SK-N-SH (cell line): ENCODE measurements at regions not wholly inside any gene's neighbourhood (a gene's known extent, or its start where the extent isn't known, plus 50 kb on each side); places are given as distances from the start of the nearest gene placed in this dataset.

Experiments used
- CTCF ChIA-PET: fragments of 300-600, 350-600 bp; formaldehyde crosslinking; extraction: SDS; loops from one replicate; lab custom pipeline; 2021; lab: Yijun Ruan, JAX
- POLR2A ChIA-PET: fragments of 350-600 bp; sonication (Branson Sonifier 250); formaldehyde crosslinking; extraction: SDS; loops from one replicate; lab custom pipeline; 2020; ENCODE audit warnings: antibody characterized with exemption, inconsistent platforms; lab: Yijun Ruan, JAX
- DNase-seq: peaks from one replicate; pipeline ENCODE4 v3.0.0; 2012
- H2AFZ ChIP-seq: fragments of 200-600 bp; sonication (generic); 2 replicates; pipeline ENCODE4 v1.8.1; 2016; ENCODE audit warnings: antibody characterized with exemption, mild to moderate bottlenecking, low read depth
- H3F3A ChIP-seq: fragments of 200-600 bp; sonication (generic); replicated peaks from 2 replicates; pipeline ENCODE3; 2016; ENCODE audit warnings: antibody characterized with exemption, mild to moderate bottlenecking; ENCODE audit not compliant: insufficient read depth
- H3K27ac ChIP-seq, 2 experiments: fragments of 200-500 bp in 1 of 2; fragments of 200-600 bp in 1 of 2; sonication (Bioruptor generic) in 1 of 2; sonication (generic), shearing (Covaris generic) in 1 of 2; 2 replicates each; pipeline versions ENCODE4 v1.5.1 to v1.6.1; 2014 to 2016; ENCODE audit warnings: low read depth in 2 of 2, inconsistent platforms in 1 of 2, low read length in 1 of 2, mild to moderate bottlenecking in 1 of 2, mixed read lengths in 1 of 2
- H3K27me3 ChIP-seq: fragments of 200-600 bp; sonication (generic), shearing (Covaris generic); 2 replicates; pipeline ENCODE4 v1.6.1; 2016; ENCODE audit warnings: mixed run types; ENCODE audit not compliant: insufficient read depth
- H3K36me3 ChIP-seq, 2 experiments: fragments of 200-500 bp in 1 of 2; fragments of 200-600 bp in 1 of 2; sonication (Bioruptor generic) in 1 of 2; sonication (generic) in 1 of 2; replicated peaks in 1 of 2; 2 replicates each; pipeline versions ENCODE3 to v1.5.1; 2014 to 2016; ENCODE audit warnings: low read length in 1 of 2, mild to moderate bottlenecking in 1 of 2; ENCODE audit not compliant: insufficient read depth in 2 of 2, control insufficient read depth in 1 of 2
- H3K4me1 ChIP-seq, 2 experiments: fragments of 200-500 bp in 1 of 2; fragments of 200-600 bp in 1 of 2; sonication (Bioruptor generic) in 1 of 2; sonication (generic), shearing (Covaris generic) in 1 of 2; 2 replicates each; pipeline versions ENCODE4 v1.5.1 to v1.6.1; 2014 to 2016; ENCODE audit warnings: low read depth in 1 of 2, low read length in 1 of 2, mixed run types in 1 of 2; ENCODE audit not compliant: insufficient read depth in 2 of 2, control insufficient read depth in 1 of 2
- H3K4me2 ChIP-seq: fragments of 200-600 bp; sonication (generic), shearing (Covaris generic); 2 replicates; pipeline ENCODE4 v1.6.1; 2017; ENCODE audit warnings: mixed run types
- H3K4me3 ChIP-seq, 2 experiments: fragments of 200-500 bp in 1 of 2; fragments of 200-600 bp in 1 of 2; sonication (Bioruptor generic) in 1 of 2; sonication (generic), shearing (Covaris generic) in 1 of 2; 2 replicates each; pipeline versions ENCODE4 v1.5.1 to v1.8.1; 2014 to 2016; ENCODE audit warnings: low read depth in 2 of 2, inconsistent platforms in 1 of 2, low read length in 1 of 2, mild to moderate bottlenecking in 1 of 2, mixed read lengths in 1 of 2, moderate library complexity in 1 of 2
- H3K79me2 ChIP-seq: fragments of 200-600 bp; sonication (generic); 2 replicates; pipeline ENCODE4 v1.8.1; 2017; ENCODE audit warnings: mild to moderate bottlenecking; ENCODE audit not compliant: insufficient read depth
- H3K9ac ChIP-seq: fragments of 200-600 bp; sonication (generic); 2 replicates; pipeline ENCODE4 v1.6.1; 2017; ENCODE audit warnings: mixed run types
- H3K9me2 ChIP-seq: fragments of 200-600 bp; sonication (generic); 2 replicates; pipeline ENCODE4 v1.6.1; 2017; ENCODE audit warnings: mixed run types
- H3K9me3 ChIP-seq: fragments of 200-600 bp; sonication (generic); 2 replicates; pipeline ENCODE4 v1.6.1; 2017; ENCODE audit warnings: mixed run types, mild to moderate bottlenecking, moderate library complexity
- H4K20me1 ChIP-seq: fragments of 200-600 bp; sonication (generic); 2 replicates; pipeline ENCODE4 v1.6.1; 2017; ENCODE audit warnings: mild to moderate bottlenecking, mixed run types; ENCODE audit not compliant: insufficient read depth
- CHD2 ChIP-seq: fragments of 150-350 bp; IDR thresholded peaks from 2 replicates; pipeline ENCODE4 v1.6.1; 2018; ENCODE audit warnings: low read length; ENCODE audit not compliant: partially characterized antibody
- ELF1 ChIP-seq: IDR thresholded peaks from 2 replicates; pipeline ENCODE4 v1.4.0; 2012
- EP300 ChIP-seq, 2 experiments: IDR thresholded peaks; 2 replicates each; pipeline versions ENCODE4 v1.4.0 to v1.6.1; 2012; ENCODE audit warnings: borderline replicate concordance in 1 of 2, low read depth in 1 of 2, low read length in 1 of 2
- FOSL2 ChIP-seq: IDR thresholded peaks from 2 replicates; pipeline ENCODE4 v1.4.0; 2012; ENCODE audit warnings: low read depth, mild to moderate bottlenecking, moderate library complexity, borderline replicate concordance
- FOXM1 ChIP-seq: IDR thresholded peaks from 2 replicates; pipeline ENCODE4 v1.4.0; 2012; ENCODE audit warnings: low read depth, mild to moderate bottlenecking
- GABPA ChIP-seq: IDR thresholded peaks from 2 replicates; pipeline ENCODE4 v1.4.0; 2012; ENCODE audit warnings: low read depth, mild to moderate bottlenecking
- GATA2 ChIP-seq: sonication (generic); formaldehyde crosslinking; IDR thresholded peaks from 2 replicates; pipeline ENCODE4 v1.5.0; 2020; ENCODE audit warnings: mild to moderate bottlenecking, missing genetic modification reagents
- MEF2A ChIP-seq: IDR thresholded peaks from 2 replicates; pipeline ENCODE4 v1.4.0; 2012; ENCODE audit warnings: low read depth, borderline replicate concordance
- NRF1 ChIP-seq: IDR thresholded peaks from 2 replicates; pipeline ENCODE4 v1.6.1; 2012; ENCODE audit warnings: low read depth, mild to moderate bottlenecking, low read length
- RXRA ChIP-seq: IDR thresholded peaks from 2 replicates; pipeline ENCODE4 v1.4.0; 2012; ENCODE audit warnings: low read depth, mild to moderate bottlenecking, borderline replicate concordance
- SMC3 ChIP-seq: IDR thresholded peaks from 2 replicates; pipeline ENCODE4 v1.6.1; 2012; ENCODE audit warnings: low read depth, low read length, improper control_type of control experiment
- TAF1 ChIP-seq: IDR thresholded peaks from 2 replicates; pipeline ENCODE4 v1.6.1; 2012; ENCODE audit warnings: low read depth, mild to moderate bottlenecking, low read length, moderate library complexity, borderline replicate concordance
- USF1 ChIP-seq: IDR thresholded peaks from 2 replicates; pipeline ENCODE4 v1.4.0; 2012; ENCODE audit warnings: low read depth, borderline replicate concordance
- USF2 ChIP-seq: fragments of 150-350 bp; IDR thresholded peaks from 2 replicates; pipeline ENCODE4 v1.6.1; 2017; ENCODE audit warnings: antibody characterized with exemption, low read length, low read depth, borderline replicate concordance
- ZBTB33 ChIP-seq: IDR thresholded peaks from 2 replicates; pipeline ENCODE4 v1.4.0; 2012; ENCODE audit warnings: low read depth, borderline replicate concordance
- WGBS: methylation state at CpG from one replicate; pipeline ENCODE4 v1.1.6; 2017; ENCODE audit warnings: low lambda C conversion rate; 5-methylcytosine and 5-hydroxymethylcytosine counted together

- H3K27me3 ChIP-seq, result no peaks in the 10 kb centered on the region
- no peak for TF ChIP-seq MEF2A
- no peak for TF ChIP-seq TAF1
- no peak for TF ChIP-seq EP300 (IDR thresholded peaks at IDR 0.05; ENCODE audit: borderline replicate concordance in 1 of 2, low read depth in 1 of 2, low read length in 1 of 2)
- ChIA-PET POLR2A (no interaction called here), CTCF (interaction anchor here (1.3 kb wide), 1 partner anchor 186 kb away, joined by 5 read pairs; no protein-coding TSS in a partner anchor)
- no peak for DNase-seq
- no peaks in the 10 kb centered on the region for H3K36me3 ChIP-seq
- no peaks in the 10 kb centered on the region for H4K20me1 ChIP-seq
- H3K9me2 ChIP-seq, result no peaks in the 10 kb centered on the region
- no peak overlapping the region for H3K4me2 ChIP-seq
- peaks cover 0 to under 1% of the 10 kb centered on the region in 2 experiments; a peak in 1 of 4 replicates for H3K4me1 ChIP-seq
- H3F3A ChIP-seq, result no peaks in the 10 kb centered on the region
- H3K9ac ChIP-seq, result no peak overlapping the region
- H3K27ac ChIP-seq, result no peak overlapping the region
- WGBS, result 51% methylated on average over 2 of the region's 2 CpGs
- H2AFZ ChIP-seq, result no peak overlapping the region
- no peaks in the 10 kb centered on the region for H3K9me3 ChIP-seq
- no peak overlapping the region for H3K4me3 ChIP-seq
- H3K79me2 ChIP-seq, result no peaks in the 10 kb centered on the region
These were observed 260.7 kb downstream of the ICE1 start for GRCh38 chr5:5683174-5683573.

GRCh38 chr5:5678909-5679308 is 256.4 kb downstream of the ICE1 start:
- POLR2A ChIA-PET, result no interaction called here
- Histone ChIP-seq H3K27me3 (no peaks in the 10 kb centered on the region), H3K27ac (no peak overlapping the region), H3K4me2 (no peak overlapping the region), H3K4me1 (peaks cover 0 to 24% of the 10 kb centered on the region in 2 experiments; a peak in 2 of 4 replicates), H3K79me2 (no peaks in the 10 kb centered on the region), H3K9ac (no peak overlapping the region), H3K9me3 (no peaks in the 10 kb centered on the region), H3K4me3 (no peak overlapping the region), H3K9me2 (no peaks in the 10 kb centered on the region), H3F3A (no peaks in the 10 kb centered on the region), H2AFZ (no peak overlapping the region), H4K20me1 (no peaks in the 10 kb centered on the region), H3K36me3 (no peaks in the 10 kb centered on the region)
- CTCF ChIA-PET, result interaction anchor here (0.9 kb wide), 1 partner anchor 25 kb away, joined by 3 read pairs; no protein-coding TSS in a partner anchor
- no peak for TF ChIP-seq GABPA
- no peak for TF ChIP-seq CHD2
- no peak for TF ChIP-seq ZBTB33
- TF ChIP-seq TAF1, result no peak
- no peak for TF ChIP-seq USF1
- no peak for TF ChIP-seq GATA2 (CRISPR knock-in tag)
- TF ChIP-seq USF2, result no peak
- TF ChIP-seq RXRA, result no peak
- no peak for TF ChIP-seq SMC3
- no peak for TF ChIP-seq FOXM1
- TF ChIP-seq NRF1, result no peak
- no peak for TF ChIP-seq FOSL2
- no peak for TF ChIP-seq ELF1
- 28% methylated on average over 4 of the region's 4 CpGs for WGBS
- no peak for DNase-seq
